SK-N-MC (cell line): ENCODE measurements at regions not wholly inside any gene's neighbourhood (a gene's known extent, or its start where the extent isn't known, plus 50 kb on each side); places are given as distances from the start of the nearest gene placed in this dataset.
"Not testable (repeated sequence)": the region's sequence is repeated elsewhere in the genome, so short reads cannot be mapped to it uniquely, and the experiment has no call there.

Experiments used
- DNase-seq: peaks from one replicate; pipeline ENCODE4 v3.0.0-alpha.2; 2011; ENCODE audit warnings: low read depth, low spot score
- H3K27ac ChIP-seq: fragments of 200-600 bp; sonication (generic); 2 replicates; pipeline ENCODE4 v1.5.1; 2016; ENCODE audit warnings: mixed run types
- H3K36me3 ChIP-seq: fragments of 200-600 bp; sonication (generic); 2 replicates; pipeline ENCODE4 v1.6.1; 2017; ENCODE audit warnings: antibody characterized with exemption, low read length, mixed read lengths; ENCODE audit not compliant: insufficient read depth
- H3K4me3 ChIP-seq: fragments of 200-600 bp; sonication (generic); 2 replicates; pipeline ENCODE4 v1.5.1; 2016
- H3K9ac ChIP-seq: fragments of 200-600 bp; sonication (generic); 2 replicates; pipeline ENCODE4 v1.8.0; 2017; ENCODE audit warnings: mixed run types, mixed read lengths; ENCODE audit not compliant: insufficient read length
- H3K9me3 ChIP-seq: fragments of 200-600 bp; sonication (generic); 2 replicates; pipeline ENCODE4 v1.6.1; 2017; ENCODE audit warnings: low read depth, mild to moderate bottlenecking, antibody characterized with exemption, low read length, moderate library complexity, mixed read lengths
- EZH2 ChIP-seq: fragments of 200-600 bp; sonication (generic); IDR thresholded peaks from one replicate; pipeline ENCODE4 v1.6.1; 2017; ENCODE audit warnings: antibody characterized with exemption
- FOXP2 ChIP-seq: optimal IDR thresholded peaks from 2 replicates; pipeline ENCODE3; 2011; ENCODE audit warnings: mild to moderate bottlenecking, moderate library complexity; ENCODE audit not compliant: insufficient read depth; ENCODE audit errors: extremely low read length, control extremely low read depth
- POLR2AphosphoS5 ChIP-seq: IDR thresholded peaks from 2 replicates; pipeline ENCODE4 v1.6.1; 2012; ENCODE audit warnings: mild to moderate bottlenecking, low read depth, low read length, borderline replicate concordance

GRCh38 chr6:866316-866715 lies 173.4 kb upstream of the EXOC2 start:
- Histone ChIP-seq H3K27ac (no peak overlapping the region), H3K9ac (no peak overlapping the region), H3K4me3 (no peak overlapping the region), H3K36me3 (no peaks in the 10 kb centered on the region), H3K9me3 (no peaks in the 10 kb centered on the region)
- no peak for TF ChIP-seq FOXP2
- TF ChIP-seq EZH2: no peak
- TF ChIP-seq POLR2AphosphoS5: no peak
- DNase-seq: no peak

GRCh38 chr6:865846-866245 lies 172.9 kb upstream of the EXOC2 start:
- Histone ChIP-seq H3K4me3 (no peak overlapping the region), H3K9me3 (no peaks in the 10 kb centered on the region), H3K36me3 (no peaks in the 10 kb centered on the region), H3K9ac (no peak overlapping the region), H3K27ac (no peak overlapping the region)
- TF ChIP-seq FOXP2 (no peak), EZH2 (no peak), POLR2AphosphoS5 (no peak)
- no peak for DNase-seq

GRCh38 chr6:863831-864230 lies 170.9 kb upstream of the EXOC2 start:
- no peak overlapping the region for H3K9ac ChIP-seq
- no peak overlapping the region for H3K4me3 ChIP-seq
- no peak for DNase-seq
- no peak for TF ChIP-seq POLR2AphosphoS5
- no peak for TF ChIP-seq EZH2
- no peak for TF ChIP-seq FOXP2
- no peak overlapping the region for H3K27ac ChIP-seq
- H3K9me3 ChIP-seq: no peaks in the 10 kb centered on the region
- H3K36me3 ChIP-seq: no peaks in the 10 kb centered on the region

GRCh38 chr6:863127-863526 lies 170.2 kb upstream of the EXOC2 start:
- TF ChIP-seq EZH2: peak; percentile 80
- not testable (repeated sequence) for DNase-seq, H3K36me3 ChIP-seq, H3K9ac ChIP-seq, H3K4me3 ChIP-seq, H3K27ac ChIP-seq, H3K9me3 ChIP-seq

- Histone ChIP-seq H3K9me3 (no peaks in the 10 kb centered on the region), H3K27ac (no peak overlapping the region), H3K36me3 (no peaks in the 10 kb centered on the region), H3K9ac (no peak overlapping the region), H3K4me3 (no peak overlapping the region)
- no peak for DNase-seq
- TF ChIP-seq EZH2: no peak
- no peak for TF ChIP-seq POLR2AphosphoS5
- no peak for TF ChIP-seq FOXP2
These were observed 167.0 kb upstream of the EXOC2 start for GRCh38 chr6:859936-860335.

- H3K4me3 ChIP-seq: no peak overlapping the region
These were observed 161.6 kb upstream of the EXOC2 start for GRCh38 chr6:854406-855118.

GRCh38 chr6:852216-852615 lies 159.3 kb upstream of the EXOC2 start:
- not testable (repeated sequence) for H3K9me3 ChIP-seq, DNase-seq, H3K27ac ChIP-seq, H3K9ac ChIP-seq, H3K36me3 ChIP-seq, H3K4me3 ChIP-seq

More at GRCh38 chr6:854406-855118, 161.6 kb upstream of the EXOC2 start:
- no peaks in the 10 kb centered on the region for H3K9me3 ChIP-seq
- no peaks in the 10 kb centered on the region for H3K36me3 ChIP-seq
- H3K9ac ChIP-seq: no peak overlapping the region
- H3K27ac ChIP-seq: no peak overlapping the region
- DNase-seq: no peak
- TF ChIP-seq EZH2 (no peak), FOXP2 (no peak), POLR2AphosphoS5 (no peak)

GRCh38 chr6:849075-849506 lies 156.2 kb upstream of the EXOC2 start:
- Histone ChIP-seq H3K4me3 (no peak overlapping the region), H3K36me3 (no peaks in the 10 kb centered on the region), H3K27ac (no peak overlapping the region), H3K9ac (no peak overlapping the region), H3K9me3 (no peaks in the 10 kb centered on the region)
- DNase-seq: no peak
- TF ChIP-seq FOXP2: no peak
- TF ChIP-seq POLR2AphosphoS5: no peak
- no peak for TF ChIP-seq EZH2

- DNase-seq: no peak
- Histone ChIP-seq H3K36me3 (no peaks in the 10 kb centered on the region), H3K9me3 (no peaks in the 10 kb centered on the region), H3K9ac (no peak overlapping the region), H3K4me3 (no peak overlapping the region), H3K27ac (no peak overlapping the region)
- TF ChIP-seq POLR2AphosphoS5: no peak
- no peak for TF ChIP-seq FOXP2
- no peak for TF ChIP-seq EZH2
These were observed 152.6 kb upstream of the EXOC2 start for GRCh38 chr6:845566-845965.
